SK-MEL-5 (cell line): ENCODE measurements at regions not wholly inside any gene's neighbourhood (a gene's known extent, or its start where the extent isn't known, plus 50 kb on each side); places are given as distances from the start of the nearest gene placed in this dataset.

Experiments
- DNase-seq: peaks from one replicate; pipeline ENCODE4 v3.0.0-alpha.2; 2016; ENCODE audit warnings: low read depth, low spot score
- in situ Hi-C: cut with HindIII; loops from 2 replicates; pipeline ENCODE4 v1.10.0; 2016; ENCODE audit warnings: low sequenced_read_pairs, high pct_unique_total_duplicates, low pct_unique_long_range_greater_than_20kb

DNA sequence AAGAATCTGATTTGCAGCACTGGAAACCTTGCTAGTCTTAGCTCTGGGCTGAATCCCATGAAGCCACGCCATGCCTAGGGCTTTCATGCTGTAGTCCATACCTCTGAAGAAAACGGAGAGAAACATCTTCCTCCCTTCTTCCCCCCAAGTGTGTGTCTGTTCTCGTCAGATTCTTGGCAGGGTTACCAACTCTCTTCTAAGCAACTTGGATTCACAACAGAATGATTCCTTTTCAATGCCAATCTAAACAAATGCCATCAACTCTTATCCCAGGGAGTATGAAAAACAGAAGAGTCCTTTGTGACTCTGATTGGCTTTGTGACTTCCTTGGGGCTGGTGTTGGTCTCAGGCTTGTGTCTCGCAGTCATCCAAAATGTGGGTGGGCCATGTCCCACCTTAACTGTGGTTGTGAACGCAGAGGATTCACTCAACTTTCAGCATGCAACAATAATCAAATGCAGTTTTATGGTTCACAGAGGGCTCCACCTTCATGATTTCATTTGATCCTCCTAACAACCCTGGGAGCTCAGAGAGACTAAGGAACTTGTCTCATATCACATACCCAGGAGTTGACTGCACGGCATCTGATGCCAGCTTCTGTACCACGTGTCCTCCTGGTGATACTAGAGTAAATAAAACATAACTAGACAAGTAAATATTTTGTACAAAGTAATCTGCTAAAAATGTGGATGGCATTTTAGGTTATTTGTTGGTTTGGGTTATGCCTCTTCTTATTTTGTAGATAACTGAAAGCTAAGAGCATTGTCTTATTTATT, 186.0 kb upstream of the TNP1 start:
- in situ Hi-C loops = no loop called here
- DNase-seq = peak; percentile 14

GRCh38 chr2:217040099-217040498, 180.2 kb upstream of the TNP1 start:
- DNase-seq = no peak
- in situ Hi-C loops = no loop called here

DNA sequence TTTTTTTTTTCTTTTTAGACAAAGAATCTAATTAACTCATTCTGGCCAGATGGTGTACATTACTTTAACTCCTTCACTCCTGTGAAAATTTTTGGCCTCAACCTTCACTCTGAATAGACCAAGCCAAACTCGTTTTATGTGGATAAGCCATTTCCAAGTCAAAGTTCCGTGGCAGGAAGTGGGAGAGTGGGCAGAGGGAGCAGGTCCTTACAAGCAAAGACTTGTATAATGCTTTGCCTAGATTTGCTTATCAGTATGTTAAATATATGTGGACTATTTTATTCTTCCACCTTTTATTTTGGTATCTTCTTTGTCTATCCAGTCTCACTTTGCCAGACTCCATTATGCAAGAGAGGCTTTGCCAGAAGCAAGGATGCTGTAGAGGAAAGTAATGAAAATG, 178.1 kb upstream of the TNP1 start:
- in situ Hi-C loops = no loop called here
- DNase-seq = no peak

DNA sequence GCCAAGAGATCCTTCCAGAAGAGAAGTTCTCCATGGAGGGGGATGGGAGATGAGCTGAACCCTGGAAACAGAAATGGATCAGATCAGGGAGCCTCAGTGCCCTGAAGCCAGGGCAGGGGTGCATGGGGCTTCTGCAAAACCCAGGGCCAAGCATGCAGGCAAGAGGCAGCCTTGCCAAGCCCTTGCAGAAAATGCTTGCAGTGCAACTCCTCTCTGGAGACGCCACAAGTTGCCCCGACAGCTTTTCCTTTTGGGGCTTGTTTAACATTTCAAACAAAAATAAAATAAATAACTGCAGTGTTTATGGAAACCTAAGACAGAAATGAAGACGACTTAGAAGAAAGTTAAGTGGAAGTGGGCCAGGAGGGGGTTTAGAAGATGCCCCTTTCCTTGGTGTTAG, 177.5 kb upstream of the TNP1 start:
- in situ Hi-C loops = no loop called here
- DNase-seq = no peak

GRCh38 chr2:217035967-217036366, 176.1 kb upstream of the TNP1 start:
- DNase-seq = no peak
- in situ Hi-C loops = no loop called here

DNA sequence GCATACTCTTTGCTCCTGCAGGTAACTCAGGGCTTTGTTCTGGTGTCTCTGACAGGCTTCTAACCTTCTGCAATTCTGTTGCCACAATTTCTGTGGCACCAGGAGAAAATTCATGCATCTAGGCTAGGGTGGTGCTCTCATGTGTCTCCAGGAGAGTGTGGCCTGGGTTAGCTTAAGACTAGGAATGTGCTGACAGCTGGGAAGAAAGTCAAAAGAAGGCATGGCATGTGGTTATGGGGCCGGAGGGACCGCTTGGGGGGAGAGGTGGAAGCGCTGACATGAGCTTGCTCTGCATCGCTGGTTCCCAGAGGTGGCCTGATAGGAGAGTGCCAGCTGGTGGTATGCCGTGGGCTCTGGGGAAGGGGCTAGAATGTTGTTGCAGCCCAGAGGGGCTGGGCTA, 173.3 kb upstream of the TNP1 start:
- in situ Hi-C loops = no loop called here
- DNase-seq = no peak

DNA sequence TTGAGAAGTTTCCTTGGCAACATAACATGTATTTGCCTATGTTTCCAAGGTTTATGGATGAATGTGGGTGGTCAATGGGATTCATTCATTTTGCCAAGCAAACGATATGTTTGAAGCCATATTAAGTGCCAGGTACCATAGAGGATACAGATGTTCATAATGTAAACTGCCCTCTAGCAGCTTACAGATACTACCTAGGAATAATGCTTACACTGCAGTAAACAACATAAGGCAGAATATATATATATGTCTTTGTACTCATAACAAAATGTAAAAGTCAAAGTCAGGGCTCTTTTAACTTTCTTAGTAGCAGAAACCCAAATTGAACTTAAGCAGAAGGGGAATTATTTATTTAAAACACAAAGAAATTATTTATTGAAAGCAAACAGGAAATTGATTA, 171.6 kb upstream of the TNP1 start:
- no peak for DNase-seq
- in situ Hi-C loops = no loop called here

DNA sequence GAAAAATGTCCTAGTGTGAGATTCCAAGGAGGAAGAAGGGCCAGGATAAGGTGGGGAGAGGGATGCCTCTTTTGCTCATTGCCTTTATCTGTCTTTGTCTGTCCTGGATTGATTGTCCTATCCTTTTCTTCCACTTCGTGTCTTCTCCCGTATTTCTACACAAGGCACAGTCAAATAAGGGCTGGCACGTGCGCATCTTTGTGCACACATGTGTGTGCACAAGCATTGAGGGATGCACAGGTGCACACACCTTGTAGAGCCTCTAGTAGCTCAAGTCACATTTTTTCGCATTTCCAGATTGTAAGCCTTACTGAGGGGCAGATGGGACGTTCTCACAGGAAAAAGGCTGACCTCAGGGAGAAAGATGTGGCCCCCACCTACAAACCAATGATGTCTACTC, 170.2 kb upstream of the TNP1 start:
- no peak for DNase-seq
- in situ Hi-C loops = no loop called here

DNA sequence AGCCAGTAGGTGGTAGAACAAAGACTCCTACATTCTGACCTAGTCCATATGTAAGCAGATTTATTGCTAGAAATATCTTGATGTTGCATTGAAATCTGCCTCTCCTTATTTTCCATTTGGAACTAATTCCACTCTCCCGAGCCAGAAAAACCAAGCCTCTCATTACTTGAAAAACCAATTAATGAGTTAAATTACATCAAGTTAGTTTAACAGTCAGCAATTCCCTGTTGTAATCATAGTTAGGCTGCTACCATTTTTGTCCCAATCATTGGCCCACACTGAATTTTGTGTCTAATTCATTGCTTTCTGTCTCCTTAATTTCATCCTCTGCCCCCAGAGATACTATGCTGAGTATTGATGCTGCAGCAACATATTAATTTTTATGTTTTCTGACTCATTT, 168.3 kb upstream of the TNP1 start:
- in situ Hi-C loops = no loop called here
- no peak for DNase-seq

GRCh38 chr2:217027414-217027813, 167.6 kb upstream of the TNP1 start:
- no peak for DNase-seq
- in situ Hi-C loops = no loop called here

GRCh38 chr2:217026569-217026968, 166.7 kb upstream of the TNP1 start:
- in situ Hi-C loops = no loop called here

DNA sequence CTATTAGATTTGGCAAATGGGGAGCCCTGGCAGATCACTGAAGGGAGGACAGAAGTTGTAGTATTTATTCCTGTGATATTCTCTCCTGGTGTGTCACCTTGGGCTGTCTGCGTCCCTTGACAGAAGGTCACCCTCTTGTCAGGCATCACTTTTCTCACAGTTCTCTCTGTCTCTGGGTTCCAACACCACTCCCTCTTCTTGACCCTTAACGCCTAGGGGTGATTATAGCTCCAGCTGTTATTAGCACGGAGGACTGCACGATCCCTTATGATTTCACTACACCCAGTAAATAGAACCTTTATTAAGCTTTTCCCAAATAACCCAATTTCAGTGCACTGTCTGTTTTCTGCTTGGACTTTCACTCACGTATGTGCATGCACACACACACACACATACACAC, 166.3 kb upstream of the TNP1 start:
- in situ Hi-C loops = no loop called here

More at GRCh38 chr2:217026569-217026968, 166.7 kb upstream of the TNP1 start:
- DNase-seq = no peak

DNA sequence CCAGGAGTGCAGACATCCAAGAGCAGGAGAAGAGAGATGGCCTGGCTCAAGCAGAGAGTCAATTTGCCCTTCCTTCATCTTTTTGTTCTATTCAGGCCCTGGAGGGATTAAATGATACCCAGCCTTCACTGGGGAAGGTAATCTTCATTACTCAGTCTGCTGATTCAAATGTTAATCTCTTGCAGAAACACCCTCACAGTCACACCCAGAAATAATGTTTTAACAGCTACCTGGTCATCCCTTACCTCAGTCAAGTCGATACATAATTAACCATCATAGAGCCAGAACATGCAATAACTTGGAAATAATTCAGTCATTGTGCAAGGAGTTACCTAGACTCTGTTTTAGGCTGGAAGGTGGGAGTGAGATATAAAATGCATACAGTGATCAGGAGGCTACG, 163.7 kb upstream of the TNP1 start:
- DNase-seq = no peak
- in situ Hi-C loops = no loop called here

More for the DNA sequence above, 166.3 kb upstream of the TNP1 start:
- no peak for DNase-seq

- in situ Hi-C loops = no loop called here
- no peak for DNase-seq
Measured at GRCh38 chr2:217017456-217018252, 157.8 kb upstream of the TNP1 start.

GRCh38 chr2:217016796-217017419, 157.0 kb upstream of the TNP1 start:
- DNase-seq = no peak
- in situ Hi-C loops = no loop called here

DNA sequence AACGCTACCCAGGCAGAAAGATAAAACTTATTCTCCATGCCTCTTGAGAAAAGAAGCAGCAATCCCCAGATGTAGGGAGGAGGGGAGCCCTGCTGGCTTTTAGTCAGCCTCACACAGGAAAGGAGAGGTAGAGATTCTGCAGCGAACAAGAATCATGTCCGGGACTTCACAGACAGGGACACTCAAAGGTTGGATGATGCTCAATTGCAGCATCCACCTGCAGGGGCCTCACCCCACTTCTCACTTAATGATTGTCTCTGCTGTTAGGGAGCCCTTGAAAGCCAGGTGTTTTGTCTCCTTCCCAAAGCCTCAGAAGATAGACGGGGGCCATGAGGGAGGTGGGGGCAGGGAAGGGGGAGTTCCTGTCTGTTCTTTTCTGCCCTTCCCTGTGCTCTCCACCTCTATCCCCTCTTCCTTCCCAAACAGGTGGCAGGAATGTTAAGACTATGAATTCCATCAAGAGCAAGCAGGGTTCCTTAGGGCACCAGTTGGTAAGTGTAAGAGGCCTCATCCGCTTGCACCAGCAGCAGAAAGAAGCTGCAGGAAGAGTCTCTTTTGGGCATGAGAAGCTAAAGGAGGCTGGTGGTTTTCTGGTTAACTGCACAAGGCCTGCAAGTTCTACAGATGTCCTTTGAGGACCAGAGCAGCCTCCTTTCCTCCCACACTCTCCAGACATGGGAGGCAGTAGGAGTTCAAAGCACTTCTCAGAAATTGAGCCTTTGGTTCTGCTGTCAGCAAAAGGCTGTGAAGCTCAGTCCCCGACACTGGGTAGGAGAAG, 154.7 kb upstream of the TNP1 start:
- DNase-seq = no peak
- in situ Hi-C loops = no loop called here

GRCh38 chr2:217013926-217014325, 154.1 kb upstream of the TNP1 start:
- DNase-seq = no peak
- in situ Hi-C loops = no loop called here

DNA sequence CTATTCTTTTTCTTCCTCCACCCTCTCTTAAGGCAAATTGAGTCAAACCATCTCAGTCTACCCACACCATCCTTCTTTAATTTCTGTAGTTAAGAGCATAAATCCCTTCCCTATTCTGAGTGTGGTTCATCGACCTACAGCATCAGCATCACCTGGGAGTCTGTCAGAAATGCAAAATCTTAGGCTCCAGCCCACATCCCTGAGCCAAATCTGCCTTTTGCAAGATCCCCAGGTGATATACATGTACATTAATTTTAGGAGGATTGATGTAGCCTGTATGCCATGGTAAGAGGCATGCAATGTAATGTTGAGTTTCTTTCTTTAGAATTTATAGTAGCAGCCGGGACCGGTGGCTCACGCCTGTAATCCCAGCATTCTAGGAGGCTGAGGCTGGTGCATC, 151.7 kb upstream of the TNP1 start:
- DNase-seq = no peak
- in situ Hi-C loops = no loop called here
